ENCODE measurements at regions not wholly inside any gene's neighbourhood (a gene's known extent, or its start where the extent isn't known, plus 50 kb on each side); places are given as distances from the start of the nearest gene placed in this dataset.

DNA sequence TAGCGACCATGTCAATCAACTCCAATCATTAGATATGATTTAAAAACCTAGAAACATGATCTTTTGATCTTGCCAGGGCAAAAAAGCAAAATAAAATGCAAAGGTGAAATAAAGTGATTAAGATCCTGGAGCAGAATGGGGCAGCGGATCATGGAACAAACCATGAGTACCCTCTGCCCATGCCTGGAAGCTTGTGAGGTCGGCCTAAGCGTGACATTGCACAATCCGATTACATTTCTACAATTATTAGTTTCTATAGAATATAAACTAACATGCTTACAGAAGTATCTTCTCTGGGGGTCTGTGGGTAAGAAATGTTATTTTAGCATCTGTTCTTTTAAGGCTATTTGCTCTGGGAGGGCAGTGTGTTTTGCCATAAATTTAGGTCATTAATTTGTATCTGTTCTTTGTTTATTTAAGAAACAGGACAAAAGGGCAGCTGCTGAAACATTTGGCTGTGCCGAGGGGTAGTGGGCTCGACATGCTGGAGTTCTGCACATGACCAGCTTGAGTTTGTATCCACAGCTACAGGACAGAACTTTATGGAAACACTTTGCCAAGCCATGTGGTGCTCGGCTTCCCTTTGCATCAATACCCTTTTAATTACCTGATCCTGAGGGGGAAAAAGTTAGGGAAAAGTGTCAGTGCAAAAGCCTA is 55.9 kb downstream of the ZBTB18 start:
- Histone ChIP-seq H3K27me3 (ENCODE audit: control insufficient read depth, insufficient read depth, low read length) (no peaks in the 10 kb centered on the region), H3K9ac (no peak overlapping the region), H3K27ac (no peak overlapping the region), H3K4me2 (ENCODE audit: low read length) (no peak overlapping the region), H3K9me3 (ENCODE audit: control insufficient read depth, low read length) (no peaks in the 10 kb centered on the region), H3K79me2 (no peaks in the 10 kb centered on the region), H3K4me3 (ENCODE audit: low read depth, low read length) (no peak overlapping the region), H2AFZ (no peak overlapping the region), H3K36me3 (ENCODE audit: control insufficient read depth, insufficient read depth, low read length) (no peaks in the 10 kb centered on the region), H3K4me1 (no peaks in the 10 kb centered on the region)
- TF ChIP-seq, protein P1, sequence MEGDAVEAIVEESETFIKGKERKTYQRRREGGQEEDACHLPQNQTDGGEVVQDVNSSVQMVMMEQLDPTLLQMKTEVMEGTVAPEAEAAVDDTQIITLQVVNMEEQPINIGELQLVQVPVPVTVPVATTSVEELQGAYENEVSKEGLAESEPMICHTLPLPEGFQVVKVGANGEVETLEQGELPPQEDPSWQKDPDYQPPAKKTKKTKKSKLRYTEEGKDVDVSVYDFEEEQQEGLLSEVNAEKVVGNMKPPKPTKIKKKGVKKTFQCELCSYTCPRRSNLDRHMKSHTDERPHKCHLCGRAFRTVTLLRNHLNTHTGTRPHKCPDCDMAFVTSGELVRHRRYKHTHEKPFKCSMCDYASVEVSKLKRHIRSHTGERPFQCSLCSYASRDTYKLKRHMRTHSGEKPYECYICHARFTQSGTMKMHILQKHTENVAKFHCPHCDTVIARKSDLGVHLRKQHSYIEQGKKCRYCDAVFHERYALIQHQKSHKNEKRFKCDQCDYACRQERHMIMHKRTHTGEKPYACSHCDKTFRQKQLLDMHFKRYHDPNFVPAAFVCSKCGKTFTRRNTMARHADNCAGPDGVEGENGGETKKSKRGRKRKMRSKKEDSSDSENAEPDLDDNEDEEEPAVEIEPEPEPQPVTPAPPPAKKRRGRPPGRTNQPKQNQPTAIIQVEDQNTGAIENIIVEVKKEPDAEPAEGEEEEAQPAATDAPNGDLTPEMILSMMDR (IDR thresholded peaks at IDR 0.05): no peak

DNA sequence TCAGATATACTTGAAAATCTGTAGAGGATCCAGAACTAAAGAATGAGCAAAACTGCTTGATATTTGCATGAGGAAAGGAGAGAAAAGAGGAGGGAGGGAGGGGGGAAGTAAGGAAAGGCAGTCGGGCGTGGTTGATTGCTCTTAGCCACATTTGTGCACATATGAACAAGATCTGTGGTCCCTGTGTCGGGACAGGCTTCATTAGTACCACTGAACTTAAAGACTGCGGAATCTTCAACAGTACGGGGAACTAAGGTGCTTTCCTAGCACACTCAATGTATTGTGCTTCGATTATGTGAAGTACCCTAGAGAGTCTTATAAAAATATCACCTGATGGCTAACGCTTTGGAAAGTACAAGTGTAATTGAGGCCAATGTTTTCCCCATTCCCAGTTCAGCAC is 59.9 kb downstream of the ZBTB18 start:
- no peaks in the 10 kb centered on the region for H3K4me1 ChIP-seq
- H3K79me2 ChIP-seq: no peaks in the 10 kb centered on the region
- H3K4me2 ChIP-seq (ENCODE audit: low read length): no peak overlapping the region
- no peak overlapping the region for H3K4me3 ChIP-seq (ENCODE audit: low read depth, low read length)
- H3K27me3 ChIP-seq (ENCODE audit: control insufficient read depth, insufficient read depth, low read length): no peaks in the 10 kb centered on the region
- H2AFZ ChIP-seq: no peak overlapping the region
- no peaks in the 10 kb centered on the region for H3K36me3 ChIP-seq (ENCODE audit: control insufficient read depth, insufficient read depth, low read length)
- TF ChIP-seq, protein P1 (IDR thresholded peaks at IDR 0.05): no peak
- no peak overlapping the region for H3K9ac ChIP-seq
- no peaks in the 10 kb centered on the region for H3K9me3 ChIP-seq (ENCODE audit: control insufficient read depth, low read length)
- H3K27ac ChIP-seq: no peak overlapping the region

DNA sequence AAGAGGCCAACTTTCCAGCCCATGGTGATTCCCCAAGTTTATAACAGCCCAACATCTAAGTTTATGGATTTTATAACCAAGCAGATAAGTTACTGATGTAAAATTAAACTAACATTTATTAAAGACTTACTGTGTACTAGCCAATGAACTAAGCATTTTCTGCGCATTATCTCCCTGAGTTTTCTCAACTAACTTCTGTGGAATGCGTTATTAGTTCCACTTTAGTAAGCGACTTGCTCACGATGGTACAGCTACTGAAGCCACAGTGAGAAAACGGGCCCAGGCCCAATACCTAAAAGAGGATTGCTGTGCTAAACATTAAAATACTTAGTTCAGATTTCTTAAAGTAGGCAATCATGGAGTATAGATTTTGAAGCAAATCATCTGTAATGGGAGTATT is 61.0 kb downstream of the ZBTB18 start:
- H3K4me2 ChIP-seq (ENCODE audit: low read length): no peak overlapping the region
- TF ChIP-seq, protein P1 (IDR thresholded peaks at IDR 0.05): no peak
- H3K79me2 ChIP-seq: no peaks in the 10 kb centered on the region
- H3K27ac ChIP-seq: no peak overlapping the region
- H3K4me1 ChIP-seq: no peaks in the 10 kb centered on the region
- no peaks in the 10 kb centered on the region for H3K27me3 ChIP-seq (ENCODE audit: control insufficient read depth, insufficient read depth, low read length)
- no peaks in the 10 kb centered on the region for H3K9me3 ChIP-seq (ENCODE audit: control insufficient read depth, low read length)
- no peak overlapping the region for H3K4me3 ChIP-seq (ENCODE audit: low read depth, low read length)
- H2AFZ ChIP-seq: no peak overlapping the region
- no peak overlapping the region for H3K9ac ChIP-seq
- H3K36me3 ChIP-seq (ENCODE audit: control insufficient read depth, insufficient read depth, low read length): no peaks in the 10 kb centered on the region

DNA sequence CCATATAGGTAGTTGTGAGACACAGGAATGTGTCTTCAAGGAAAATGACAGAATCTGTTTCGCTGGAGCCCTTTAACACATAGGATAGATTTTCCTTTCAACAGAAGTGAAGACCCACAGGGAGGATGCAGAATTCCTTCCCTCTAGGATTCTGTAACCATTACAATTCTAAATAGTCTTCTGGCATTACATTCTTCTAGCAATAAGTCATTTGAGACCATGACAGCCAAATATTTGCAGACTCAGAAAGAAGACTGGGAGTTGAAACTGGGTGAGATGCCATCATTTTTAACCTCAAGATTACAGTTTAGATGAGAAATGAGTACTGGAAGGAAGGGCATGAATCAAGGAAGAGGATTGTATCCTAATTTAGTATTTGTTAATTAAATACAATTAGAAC is 61.6 kb downstream of the ZBTB18 start:
- Histone ChIP-seq H3K9me3 (ENCODE audit: control insufficient read depth, low read length) (no peaks in the 10 kb centered on the region), H3K4me3 (ENCODE audit: low read depth, low read length) (no peak overlapping the region), H3K27me3 (ENCODE audit: control insufficient read depth, insufficient read depth, low read length) (no peaks in the 10 kb centered on the region), H3K4me1 (no peaks in the 10 kb centered on the region), H3K4me2 (ENCODE audit: low read length) (no peak overlapping the region), H2AFZ (no peak overlapping the region), H3K9ac (no peak overlapping the region), H3K27ac (no peak overlapping the region), H3K79me2 (no peaks in the 10 kb centered on the region), H3K36me3 (ENCODE audit: control insufficient read depth, insufficient read depth, low read length) (no peaks in the 10 kb centered on the region)
- TF ChIP-seq, protein P1 (IDR thresholded peaks at IDR 0.05): no peak
